Smooth muscle cell (in vitro differentiated cells): ENCODE measurements at regions not wholly inside any gene's neighbourhood (a gene's known extent, or its start where the extent isn't known, plus 50 kb on each side); places are given as distances from the start of the nearest gene placed in this dataset.

Experiments
- DNase-seq: peaks from one replicate; lab custom pipeline; 2025; ENCODE audit not compliant: unreplicated experiment; lab: John Stamatoyannopoulos, UW
- H2AFZ ChIP-seq: fragments of 200-600 bp; sonication (generic); 2 replicates; pipeline ENCODE4 v1.6.0; 2016; ENCODE audit warnings: antibody characterized with exemption, low read depth, mild to moderate bottlenecking
- H3F3A ChIP-seq: fragments of 200-600 bp; sonication (generic); 2 replicates; pipeline ENCODE4 v1.6.0; 2017; ENCODE audit warnings: antibody characterized with exemption, low read depth
- H3K27ac ChIP-seq: fragments of 200-600 bp; sonication (generic); 2 replicates; pipeline ENCODE4 v1.5.1; 2016; ENCODE audit warnings: low read depth, mild to moderate bottlenecking
- H3K27me3 ChIP-seq: fragments of 200-600 bp; sonication (generic); 2 replicates; pipeline ENCODE4 v1.6.1; 2016; ENCODE audit warnings: low read depth, mild to moderate bottlenecking
- H3K36me3 ChIP-seq: fragments of 200-600 bp; sonication (generic); 2 replicates; pipeline ENCODE4 v1.5.1; 2016; ENCODE audit warnings: low read depth
- H3K4me1 ChIP-seq: fragments of 200-600 bp; sonication (generic); 2 replicates; pipeline ENCODE4 v1.5.1; 2016; ENCODE audit warnings: low read depth
- H3K4me2 ChIP-seq: fragments of 200-600 bp; sonication (generic); 2 replicates; pipeline ENCODE4 v1.6.0; 2016; ENCODE audit warnings: mild to moderate bottlenecking
- H3K4me3 ChIP-seq: fragments of 200-600 bp; sonication (generic); 2 replicates; pipeline ENCODE4 v1.5.1; 2016; ENCODE audit warnings: mild to moderate bottlenecking
- H3K79me2 ChIP-seq: fragments of 200-600 bp; sonication (generic); 2 replicates; pipeline ENCODE4 v1.6.0; 2016; ENCODE audit warnings: low read depth, mild to moderate bottlenecking
- H3K9ac ChIP-seq: fragments of 200-600 bp; sonication (generic); 2 replicates; pipeline ENCODE4 v1.6.0; 2016; ENCODE audit warnings: low read depth
- H3K9me3 ChIP-seq: fragments of 200-600 bp; sonication (generic); replicated peaks from 2 replicates; pipeline ENCODE4 v1.5.1; 2016; ENCODE audit warnings: low read depth
- H4K20me1 ChIP-seq: fragments of 200-600 bp; sonication (generic); 2 replicates; pipeline ENCODE4 v1.6.0; 2016; ENCODE audit warnings: low read depth
- CTCF ChIP-seq: fragments of 200-600 bp; sonication (generic); IDR thresholded peaks from 2 replicates; pipeline ENCODE4 v1.5.1; 2017; ENCODE audit warnings: borderline replicate concordance, mild to moderate bottlenecking, antibody characterized with exemption; ENCODE audit not compliant: insufficient read depth, poor library complexity, severe bottlenecking
- WGBS: methylation state at CpG from one replicate; pipeline ENCODE4 v1.1.7; 2016; ENCODE audit warnings: low lambda C conversion rate; 5-methylcytosine and 5-hydroxymethylcytosine counted together

- DNase-seq: no peak
Observed at GRCh38 chr10:57786850-57787750, 480.6 kb downstream of the IPMK start.

GRCh38 chr10:57786331-57786730 lies 481.4 kb downstream of the IPMK start:
- Histone ChIP-seq H3K9ac (no peak overlapping the region), H3K4me1 (peaks cover 7% of the 10 kb centered on the region), H3K36me3 (no peaks in the 10 kb centered on the region), H3K4me3 (no peak overlapping the region), H3K27ac (peak overlapping the region; percentile 54), H3K9me3 (no peaks in the 10 kb centered on the region), H2AFZ (no peak overlapping the region), H3K79me2 (no peaks in the 10 kb centered on the region), H3F3A (no peaks in the 10 kb centered on the region), H3K4me2 (no peak overlapping the region), H4K20me1 (no peaks in the 10 kb centered on the region), H3K27me3 (no peaks in the 10 kb centered on the region)
- WGBS: 19% methylated on average over 1 of the region's 1 CpG
- TF ChIP-seq CTCF: no peak
- no peak for DNase-seq

More at GRCh38 chr10:57786850-57787750, 480.6 kb downstream of the IPMK start:
- no peaks in the 10 kb centered on the region for H3K36me3 ChIP-seq
- no peaks in the 10 kb centered on the region for H4K20me1 ChIP-seq
- H2AFZ ChIP-seq: no peak overlapping the region
- 21% methylated on average over 6 of the region's 6 CpGs for WGBS
- H3K79me2 ChIP-seq: no peaks in the 10 kb centered on the region
- H3K4me3 ChIP-seq: no peak overlapping the region
- H3K4me1 ChIP-seq: peaks cover 7% of the 10 kb centered on the region
- peak overlapping the region; percentile 54 for H3K27ac ChIP-seq
- no peak overlapping the region for H3K4me2 ChIP-seq
- no peak overlapping the region for H3K9ac ChIP-seq
- no peak for TF ChIP-seq CTCF
- no peaks in the 10 kb centered on the region for H3F3A ChIP-seq
- no peaks in the 10 kb centered on the region for H3K9me3 ChIP-seq
- H3K27me3 ChIP-seq: no peaks in the 10 kb centered on the region

DNA sequence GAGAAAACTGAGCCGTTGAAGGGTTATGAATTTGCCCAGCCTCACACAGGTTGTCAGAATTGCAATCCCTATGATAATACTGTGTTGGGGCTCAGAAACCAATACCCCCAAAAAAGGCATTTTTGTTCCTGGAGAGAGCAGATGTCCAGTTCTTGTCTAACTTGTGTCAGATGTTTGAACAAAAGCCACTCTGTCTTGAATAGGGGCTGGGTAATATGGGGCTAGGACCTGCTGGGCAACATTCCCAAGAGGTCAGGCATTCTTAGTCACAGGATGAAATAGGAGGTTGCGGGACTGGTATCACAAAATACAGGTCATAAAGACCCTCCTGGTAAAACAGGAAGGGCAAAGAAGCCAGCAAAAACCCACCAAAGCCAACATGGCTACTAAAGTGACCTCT lies 482.1 kb downstream of the IPMK start:
- TF ChIP-seq CTCF: no peak
- peak overlapping the region; percentile 54 for H3K27ac ChIP-seq

GRCh38 chr10:57785068-57785467 lies 482.6 kb downstream of the IPMK start:
- H3K79me2 ChIP-seq: no peaks in the 10 kb centered on the region
- no peaks in the 10 kb centered on the region for H4K20me1 ChIP-seq
- H3K27me3 ChIP-seq: no peaks in the 10 kb centered on the region
- H3K36me3 ChIP-seq: no peaks in the 10 kb centered on the region
- no peak overlapping the region for H3K9ac ChIP-seq
- no peak overlapping the region for H2AFZ ChIP-seq
- H3K27ac ChIP-seq: peak overlapping the region; percentile 54
- 87% methylated on average over 3 of the region's 3 CpGs for WGBS
- no peak overlapping the region for H3K4me3 ChIP-seq
- no peak for DNase-seq
- no peak for TF ChIP-seq CTCF
- H3K9me3 ChIP-seq: no peaks in the 10 kb centered on the region
- H3K4me1 ChIP-seq: peaks cover 7% of the 10 kb centered on the region
- H3K4me2 ChIP-seq: no peak overlapping the region
- H3F3A ChIP-seq: no peaks in the 10 kb centered on the region

More for the DNA sequence above, 482.1 kb downstream of the IPMK start:
- Histone ChIP-seq H3K4me3 (no peak overlapping the region), H3K9ac (no peak overlapping the region), H3F3A (no peaks in the 10 kb centered on the region), H2AFZ (no peak overlapping the region), H3K36me3 (no peaks in the 10 kb centered on the region), H3K9me3 (no peaks in the 10 kb centered on the region), H3K4me1 (peaks cover 7% of the 10 kb centered on the region), H4K20me1 (no peaks in the 10 kb centered on the region), H3K27me3 (no peaks in the 10 kb centered on the region), H3K79me2 (no peaks in the 10 kb centered on the region), H3K4me2 (no peak overlapping the region)
- DNase-seq: no peak
- 67% methylated on average over 2 of the region's 2 CpGs for WGBS
